Gastroesophageal sphincter (tissue), 3 donors: ENCODE measurements at regions not wholly inside any gene's neighbourhood (a gene's known extent, or its start where the extent isn't known, plus 50 kb on each side); places are given as distances from the start of the nearest gene placed in this dataset.

Experiments
- CTCF ChIP-seq, 4 experiments: fragments of 200-600 bp in 2 of 4; fragments of 450-650 bp in 2 of 4; sonication (generic) in 1 of 4; IDR thresholded peaks; one replicate each; pipeline ENCODE4 v1.5.1; 2017 to 2019; ENCODE audit warnings: antibody characterized with exemption in 4 of 4, mild to moderate bottlenecking in 2 of 4, moderate library complexity in 2 of 4
- POLR2A ChIP-seq, 2 donors: fragments of 450-650 bp; IDR thresholded peaks; one replicate each; pipeline ENCODE4 v1.6.1; 2017; ENCODE audit warnings: antibody characterized with exemption in 2 of 2, mild to moderate bottlenecking in 2 of 2, moderate library complexity in 1 of 2
- POLR2AphosphoS5 ChIP-seq: sonication (generic); formaldehyde crosslinking; IDR thresholded peaks from one replicate; pipeline ENCODE4 v1.6.1; 2017; ENCODE audit warnings: antibody characterized with exemption

GRCh38 chr13:46476174-46476573, 76.8 kb upstream of the LRCH1 start:
- TF ChIP-seq CTCF (IDR thresholded peaks at IDR 0.05) (no peak), POLR2A (IDR thresholded peaks at IDR 0.05) (no peak), POLR2AphosphoS5 (no peak)
